Endothelial cell of umbilical vein (primary cell): ENCODE measurements at regions not wholly inside any gene's neighbourhood (a gene's known extent, or its start where the extent isn't known, plus 50 kb on each side); places are given as distances from the start of the nearest gene placed in this dataset.

Experiments
- EZH2 ChIP-seq: IDR thresholded peaks from 2 replicates; pipeline ENCODE4 v1.6.1; 2012; ENCODE audit warnings: borderline replicate concordance, low read depth, mild to moderate bottlenecking, moderate library complexity, low read length, inconsistent platforms; ENCODE audit not compliant: severe bottlenecking
- TF ChIP-seq, protein P1 (sequence below), 2 donors: IDR thresholded peaks; 1 replicate in 1 of 2; 2 replicates in 1 of 2; pipeline ENCODE4 v1.5.1; 2011; ENCODE audit warnings: low read length in 2 of 2, mild to moderate bottlenecking in 2 of 2, moderate library complexity in 2 of 2, control low read depth in 1 of 2, inconsistent platforms in 1 of 2, low read depth in 1 of 2; ENCODE audit not compliant: insufficient read depth in 1 of 2; ENCODE audit errors: extremely low read depth in 1 of 2
- TF ChIP-seq, protein P2 (sequence below): IDR thresholded peaks from 2 replicates; pipeline ENCODE4 v1.6.1; 2011; ENCODE audit not compliant: insufficient read depth, insufficient read length

DNA sequence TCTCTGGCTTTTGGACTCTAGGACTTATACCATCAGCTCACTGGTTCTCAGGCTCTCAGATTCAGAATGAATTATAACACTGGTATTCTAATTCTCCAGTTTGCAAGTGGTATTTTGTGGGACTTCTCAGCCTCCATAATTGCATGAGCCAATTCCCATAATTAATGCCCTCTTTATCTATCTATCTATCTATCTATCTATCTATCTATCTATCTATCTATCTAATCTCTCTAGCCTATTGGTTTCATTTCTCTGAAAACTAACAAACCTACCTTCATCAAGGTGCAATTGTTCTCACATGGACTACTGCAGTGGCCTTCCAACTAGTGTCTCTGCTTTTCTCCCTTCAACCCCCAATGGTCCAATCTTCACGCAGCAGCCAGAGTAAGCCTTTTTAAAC lies 507.4 kb downstream of the ETNK1 start:
- TF ChIP-seq, protein P1, sequence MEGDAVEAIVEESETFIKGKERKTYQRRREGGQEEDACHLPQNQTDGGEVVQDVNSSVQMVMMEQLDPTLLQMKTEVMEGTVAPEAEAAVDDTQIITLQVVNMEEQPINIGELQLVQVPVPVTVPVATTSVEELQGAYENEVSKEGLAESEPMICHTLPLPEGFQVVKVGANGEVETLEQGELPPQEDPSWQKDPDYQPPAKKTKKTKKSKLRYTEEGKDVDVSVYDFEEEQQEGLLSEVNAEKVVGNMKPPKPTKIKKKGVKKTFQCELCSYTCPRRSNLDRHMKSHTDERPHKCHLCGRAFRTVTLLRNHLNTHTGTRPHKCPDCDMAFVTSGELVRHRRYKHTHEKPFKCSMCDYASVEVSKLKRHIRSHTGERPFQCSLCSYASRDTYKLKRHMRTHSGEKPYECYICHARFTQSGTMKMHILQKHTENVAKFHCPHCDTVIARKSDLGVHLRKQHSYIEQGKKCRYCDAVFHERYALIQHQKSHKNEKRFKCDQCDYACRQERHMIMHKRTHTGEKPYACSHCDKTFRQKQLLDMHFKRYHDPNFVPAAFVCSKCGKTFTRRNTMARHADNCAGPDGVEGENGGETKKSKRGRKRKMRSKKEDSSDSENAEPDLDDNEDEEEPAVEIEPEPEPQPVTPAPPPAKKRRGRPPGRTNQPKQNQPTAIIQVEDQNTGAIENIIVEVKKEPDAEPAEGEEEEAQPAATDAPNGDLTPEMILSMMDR (IDR thresholded peaks at IDR 0.05; ENCODE audit: extremely low read depth in 1 of 2, insufficient read depth in 1 of 2, low read depth in 1 of 2, low read length in 2 of 2), result no peak
- no peak for TF ChIP-seq EZH2
- TF ChIP-seq, protein P2, sequence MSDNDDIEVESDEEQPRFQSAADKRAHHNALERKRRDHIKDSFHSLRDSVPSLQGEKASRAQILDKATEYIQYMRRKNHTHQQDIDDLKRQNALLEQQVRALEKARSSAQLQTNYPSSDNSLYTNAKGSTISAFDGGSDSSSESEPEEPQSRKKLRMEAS, result no peak
